GM23338 (cell line): ENCODE measurements at regions not wholly inside any gene's neighbourhood (a gene's known extent, or its start where the extent isn't known, plus 50 kb on each side); places are given as distances from the start of the nearest gene placed in this dataset.

Experiments
- ATAC-seq: fragments of 200-7000 bp; cut with Tn5 transposase; 3 replicates; pipeline ENCODE4 v1.9.1; 2020
- DNase-seq: peaks from one replicate; pipeline ENCODE4 v3.0.0-alpha.2; 2015; ENCODE audit warnings: low spot score
- H2AFZ ChIP-seq: fragments of 200-600 bp; sonication (generic); 2 replicates; pipeline ENCODE4 v1.8.0; 2016; ENCODE audit warnings: antibody characterized with exemption, mild to moderate bottlenecking, moderate library complexity
- H3F3A ChIP-seq: fragments of 200-600 bp; sonication (generic); replicated peaks from 2 replicates; pipeline ENCODE4 v1.8.0; 2017; ENCODE audit warnings: antibody characterized with exemption, mixed run types, low read depth
- H3K27ac ChIP-seq: fragments of 200-600 bp; sonication (generic); 2 replicates; pipeline ENCODE4 v1.6.1; 2016; ENCODE audit warnings: low read depth
- H3K27me3 ChIP-seq: fragments of 200-600 bp; sonication (generic); 2 replicates; pipeline ENCODE4 v1.8.0; 2016; ENCODE audit warnings: mild to moderate bottlenecking, mixed run types, moderate library complexity; ENCODE audit not compliant: insufficient read depth
- H3K36me3 ChIP-seq: fragments of 200-600 bp; sonication (generic); 2 replicates; pipeline ENCODE4 v1.8.0; 2016; ENCODE audit warnings: mild to moderate bottlenecking; ENCODE audit not compliant: insufficient read depth
- H3K4me1 ChIP-seq: fragments of 200-600 bp; sonication (generic); 2 replicates; pipeline ENCODE4 v1.8.0; 2016; ENCODE audit warnings: mild to moderate bottlenecking, moderate library complexity; ENCODE audit not compliant: insufficient read depth
- H3K4me2 ChIP-seq: fragments of 200-600 bp; sonication (generic); 2 replicates; pipeline ENCODE4 v1.7.1; 2017; ENCODE audit warnings: mixed run types
- H3K4me3 ChIP-seq: fragments of 200-600 bp; sonication (generic); 2 replicates; pipeline ENCODE4 v1.6.1; 2016; ENCODE audit warnings: mixed run types
- H3K79me2 ChIP-seq: fragments of 200-600 bp; sonication (generic); replicated peaks from 2 replicates; pipeline ENCODE4 v1.8.0; 2017; ENCODE audit warnings: mild to moderate bottlenecking; ENCODE audit not compliant: insufficient read depth
- H3K9me2 ChIP-seq: fragments of 200-600 bp; sonication (generic); 2 replicates; pipeline ENCODE4 v1.8.0; 2017; ENCODE audit not compliant: insufficient read depth
- H4K20me1 ChIP-seq: fragments of 200-600 bp; sonication (generic); replicated peaks from 2 replicates; pipeline ENCODE4 v1.8.0; 2017; ENCODE audit warnings: mild to moderate bottlenecking; ENCODE audit not compliant: insufficient read depth
- H3K27ac Mint-ChIP-seq: 2 replicates; pipeline ENCODE4 v1.8.0; 2020; ENCODE audit warnings: inconsistent platforms, mild to moderate bottlenecking, moderate library complexity, mixed read lengths
- H3K27me3 Mint-ChIP-seq: 3 replicates; pipeline ENCODE4 v1.8.0; 2022; ENCODE audit warnings: low read depth, mild to moderate bottlenecking, moderate library complexity, mixed read lengths, inconsistent platforms; ENCODE audit not compliant: insufficient read depth, poor library complexity
- H3K36me3 Mint-ChIP-seq: 3 replicates; pipeline ENCODE4 v1.8.0; 2021; ENCODE audit warnings: low read depth, mild to moderate bottlenecking, inconsistent platforms, moderate library complexity, mixed read lengths
- H3K4me1 Mint-ChIP-seq: 3 replicates; pipeline ENCODE4 v1.8.0; 2020; ENCODE audit warnings: mild to moderate bottlenecking, inconsistent platforms, mixed read lengths
- H3K4me3 Mint-ChIP-seq: 3 replicates; pipeline ENCODE4 v1.8.0; 2021; ENCODE audit warnings: moderate library complexity, mild to moderate bottlenecking, inconsistent platforms, mixed read lengths
- H3K9me3 Mint-ChIP-seq: 3 replicates; pipeline ENCODE4 v1.8.0; 2020; ENCODE audit warnings: moderate library complexity, mild to moderate bottlenecking, inconsistent platforms, mixed read lengths
- CREB1 ChIP-seq: fragments of 250-450 bp; sonication (Bioruptor Pico); IDR thresholded peaks from 2 replicates; pipeline ENCODE4 v1.5.0; 2020; ENCODE audit warnings: low read depth, mild to moderate bottlenecking, moderate library complexity
- EZH2 ChIP-seq: fragments of 200-600 bp; sonication (generic); IDR thresholded peaks from one replicate; pipeline ENCODE4 v1.8.0; 2017; ENCODE audit warnings: antibody characterized with exemption, mild to moderate bottlenecking, low read depth; ENCODE audit not compliant: unreplicated experiment
- EZH2phosphoT487 ChIP-seq: fragments of 200-600 bp; sonication (generic); IDR thresholded peaks from one replicate; pipeline ENCODE4 v1.8.1; 2018; ENCODE audit warnings: antibody characterized with exemption; ENCODE audit not compliant: unreplicated experiment
- JUNB ChIP-seq: IDR thresholded peaks from one replicate; pipeline ENCODE4 v1.6.1; 2016; ENCODE audit warnings: antibody characterized with exemption; ENCODE audit not compliant: unreplicated experiment
- NANOG ChIP-seq: IDR thresholded peaks from 2 replicates; pipeline ENCODE4 v1.6.1; 2016; ENCODE audit warnings: antibody characterized with exemption, borderline replicate concordance
- POLR2AphosphoS5 ChIP-seq: IDR thresholded peaks from 2 replicates; pipeline ENCODE4 v1.6.1; 2016; ENCODE audit warnings: antibody characterized with exemption, low read depth
- STAT1 ChIP-seq: IDR thresholded peaks from one replicate; pipeline ENCODE4 v1.6.1; 2016; ENCODE audit warnings: antibody characterized with exemption; ENCODE audit not compliant: unreplicated experiment
- ZNF114 ChIP-seq: fragments of 250-450 bp; sonication (Bioruptor Pico); IDR thresholded peaks from 2 replicates; pipeline ENCODE4 v1.5.0; 2020; ENCODE audit warnings: mild to moderate bottlenecking, moderate library complexity
- ZNF331 ChIP-seq: fragments of 250-450 bp; sonication (Bioruptor Pico); IDR thresholded peaks from 2 replicates; pipeline ENCODE4 v1.5.0; 2020; ENCODE audit warnings: low read depth, mild to moderate bottlenecking, moderate library complexity
- TF ChIP-seq, protein P1 (sequence below), 2 experiments: fragments of 200-600 bp in 1 of 2; sonication (generic) in 1 of 2; conservative IDR thresholded peaks; 2 replicates each; pipeline versions ENCODE4 v1.5.1 to v1.6.1; 2016 to 2017; ENCODE audit warnings: antibody characterized with exemption in 2 of 2, low read depth in 2 of 2, mild to moderate bottlenecking in 2 of 2, moderate library complexity in 1 of 2
- TF ChIP-seq, protein P2 (sequence below): fragments of 250-450 bp; sonication (Bioruptor Pico); IDR thresholded peaks from 2 replicates; pipeline ENCODE4 v1.5.0; 2020; ENCODE audit warnings: mild to moderate bottlenecking, moderate library complexity

DNA sequence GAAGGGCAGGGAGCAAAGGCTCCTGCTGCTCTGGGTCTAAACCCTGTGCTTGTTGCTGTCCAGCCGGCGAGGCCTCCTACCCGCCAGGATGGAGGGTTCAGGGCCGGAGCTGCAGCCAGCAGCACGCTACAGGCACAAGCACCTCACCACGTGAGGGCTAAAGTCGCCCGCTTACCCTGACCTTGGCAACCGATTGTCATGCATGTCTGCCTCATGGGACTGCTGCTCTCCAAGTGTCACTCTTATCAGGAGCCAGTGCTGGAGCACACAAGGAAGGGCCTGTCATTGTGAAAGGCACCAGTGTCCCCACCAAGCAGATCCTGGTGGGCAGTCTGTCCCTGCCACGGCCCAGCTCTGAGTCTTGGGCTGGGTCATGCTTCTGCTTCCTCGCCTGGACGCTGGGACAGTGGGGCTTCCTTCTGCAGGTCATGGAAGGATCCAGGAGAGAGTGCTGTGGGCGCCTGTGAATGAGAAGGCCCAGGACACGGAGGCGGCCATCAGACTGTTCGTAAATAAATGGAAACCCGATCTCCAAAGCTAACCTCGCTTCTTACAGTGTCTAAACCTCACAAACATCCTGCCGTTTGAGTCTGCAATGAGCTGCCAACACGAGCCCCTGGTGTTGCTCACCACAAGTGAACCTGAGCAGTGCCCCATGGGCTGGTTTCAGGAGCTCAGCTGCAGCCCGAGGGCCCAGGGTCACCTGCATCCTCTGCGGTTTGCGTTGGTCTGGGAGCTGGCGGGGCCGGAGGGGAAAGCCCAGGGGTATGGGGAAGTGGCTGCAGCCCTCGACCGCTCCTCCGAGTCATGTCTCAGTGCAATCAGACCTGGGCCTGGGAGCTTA is 58.2 kb upstream of the RXRA start:
- Mint-ChIP-seq H3K4me1 (peaks cover 17% of the 10 kb centered on the region; the same call in 2 of the 3 replicates), H3K27me3 (peaks cover 18% of the 10 kb centered on the region), H3K9me3 (no peaks in the 10 kb centered on the region), H3K36me3 (no peaks in the 10 kb centered on the region; the same call in 2 of the 3 replicates), H3K27ac (no peak overlapping the region), H3K4me3 (no peak overlapping the region)
- peak; percentile 13; the same call in 2 of the 3 replicates for ATAC-seq
- no peaks in the 10 kb centered on the region for H3K36me3 ChIP-seq
- no peaks in the 10 kb centered on the region for H3K27me3 ChIP-seq
- no peak for DNase-seq
- no peaks in the 10 kb centered on the region for H3K9me2 ChIP-seq
- H3K27ac ChIP-seq = no peak overlapping the region
- H3K4me2 ChIP-seq = no peak overlapping the region
- no peak overlapping the region for H3K4me3 ChIP-seq
- TF ChIP-seq POLR2AphosphoS5 = no peak
- no peak for TF ChIP-seq STAT1
- no peak for TF ChIP-seq EZH2phosphoT487
- TF ChIP-seq ZNF331 (CRISPR knock-in tag) = no peak
- no peak for TF ChIP-seq ZNF114 (CRISPR knock-in tag)
- TF ChIP-seq CREB1 (CRISPR knock-in tag) = no peak
- H2AFZ ChIP-seq = no peak overlapping the region
- H3K4me1 ChIP-seq = no peaks in the 10 kb centered on the region
- no peaks in the 10 kb centered on the region for H3K79me2 ChIP-seq
- no peaks in the 10 kb centered on the region for H4K20me1 ChIP-seq
- H3F3A ChIP-seq = no peaks in the 10 kb centered on the region

GRCh38 chr9:134268747-134269146 is 57.5 kb upstream of the RXRA start:
- Histone ChIP-seq H3K27me3 (no peaks in the 10 kb centered on the region), H3K4me2 (no peak overlapping the region), H3K4me1 (no peaks in the 10 kb centered on the region), H3K36me3 (no peaks in the 10 kb centered on the region), H3K27ac (no peak overlapping the region), H3K79me2 (no peaks in the 10 kb centered on the region), H2AFZ (no peak overlapping the region), H4K20me1 (no peaks in the 10 kb centered on the region), H3K9me2 (no peaks in the 10 kb centered on the region), H3K4me3 (no peak overlapping the region), H3F3A (no peaks in the 10 kb centered on the region)
- DNase-seq = no peak
- Mint-ChIP-seq H3K27me3 (peaks cover 14% of the 10 kb centered on the region), H3K27ac (no peak overlapping the region), H3K4me3 (no peak overlapping the region), H3K9me3 (no peaks in the 10 kb centered on the region; the same call in 2 of the 3 replicates), H3K36me3 (no peaks in the 10 kb centered on the region; the same call in 2 of the 3 replicates), H3K4me1 (peaks cover 22% of the 10 kb centered on the region)
- ATAC-seq = no peak
- TF ChIP-seq NANOG = no peak
- TF ChIP-seq ZNF331 (CRISPR knock-in tag) = no peak
- TF ChIP-seq JUNB = no peak
- TF ChIP-seq ZNF114 (CRISPR knock-in tag) = no peak
- TF ChIP-seq, protein P1, sequence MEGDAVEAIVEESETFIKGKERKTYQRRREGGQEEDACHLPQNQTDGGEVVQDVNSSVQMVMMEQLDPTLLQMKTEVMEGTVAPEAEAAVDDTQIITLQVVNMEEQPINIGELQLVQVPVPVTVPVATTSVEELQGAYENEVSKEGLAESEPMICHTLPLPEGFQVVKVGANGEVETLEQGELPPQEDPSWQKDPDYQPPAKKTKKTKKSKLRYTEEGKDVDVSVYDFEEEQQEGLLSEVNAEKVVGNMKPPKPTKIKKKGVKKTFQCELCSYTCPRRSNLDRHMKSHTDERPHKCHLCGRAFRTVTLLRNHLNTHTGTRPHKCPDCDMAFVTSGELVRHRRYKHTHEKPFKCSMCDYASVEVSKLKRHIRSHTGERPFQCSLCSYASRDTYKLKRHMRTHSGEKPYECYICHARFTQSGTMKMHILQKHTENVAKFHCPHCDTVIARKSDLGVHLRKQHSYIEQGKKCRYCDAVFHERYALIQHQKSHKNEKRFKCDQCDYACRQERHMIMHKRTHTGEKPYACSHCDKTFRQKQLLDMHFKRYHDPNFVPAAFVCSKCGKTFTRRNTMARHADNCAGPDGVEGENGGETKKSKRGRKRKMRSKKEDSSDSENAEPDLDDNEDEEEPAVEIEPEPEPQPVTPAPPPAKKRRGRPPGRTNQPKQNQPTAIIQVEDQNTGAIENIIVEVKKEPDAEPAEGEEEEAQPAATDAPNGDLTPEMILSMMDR (conservative IDR thresholded peaks at IDR 0.05; ENCODE audit: low read depth in 2 of 2) = no peak
- TF ChIP-seq, protein P2, sequence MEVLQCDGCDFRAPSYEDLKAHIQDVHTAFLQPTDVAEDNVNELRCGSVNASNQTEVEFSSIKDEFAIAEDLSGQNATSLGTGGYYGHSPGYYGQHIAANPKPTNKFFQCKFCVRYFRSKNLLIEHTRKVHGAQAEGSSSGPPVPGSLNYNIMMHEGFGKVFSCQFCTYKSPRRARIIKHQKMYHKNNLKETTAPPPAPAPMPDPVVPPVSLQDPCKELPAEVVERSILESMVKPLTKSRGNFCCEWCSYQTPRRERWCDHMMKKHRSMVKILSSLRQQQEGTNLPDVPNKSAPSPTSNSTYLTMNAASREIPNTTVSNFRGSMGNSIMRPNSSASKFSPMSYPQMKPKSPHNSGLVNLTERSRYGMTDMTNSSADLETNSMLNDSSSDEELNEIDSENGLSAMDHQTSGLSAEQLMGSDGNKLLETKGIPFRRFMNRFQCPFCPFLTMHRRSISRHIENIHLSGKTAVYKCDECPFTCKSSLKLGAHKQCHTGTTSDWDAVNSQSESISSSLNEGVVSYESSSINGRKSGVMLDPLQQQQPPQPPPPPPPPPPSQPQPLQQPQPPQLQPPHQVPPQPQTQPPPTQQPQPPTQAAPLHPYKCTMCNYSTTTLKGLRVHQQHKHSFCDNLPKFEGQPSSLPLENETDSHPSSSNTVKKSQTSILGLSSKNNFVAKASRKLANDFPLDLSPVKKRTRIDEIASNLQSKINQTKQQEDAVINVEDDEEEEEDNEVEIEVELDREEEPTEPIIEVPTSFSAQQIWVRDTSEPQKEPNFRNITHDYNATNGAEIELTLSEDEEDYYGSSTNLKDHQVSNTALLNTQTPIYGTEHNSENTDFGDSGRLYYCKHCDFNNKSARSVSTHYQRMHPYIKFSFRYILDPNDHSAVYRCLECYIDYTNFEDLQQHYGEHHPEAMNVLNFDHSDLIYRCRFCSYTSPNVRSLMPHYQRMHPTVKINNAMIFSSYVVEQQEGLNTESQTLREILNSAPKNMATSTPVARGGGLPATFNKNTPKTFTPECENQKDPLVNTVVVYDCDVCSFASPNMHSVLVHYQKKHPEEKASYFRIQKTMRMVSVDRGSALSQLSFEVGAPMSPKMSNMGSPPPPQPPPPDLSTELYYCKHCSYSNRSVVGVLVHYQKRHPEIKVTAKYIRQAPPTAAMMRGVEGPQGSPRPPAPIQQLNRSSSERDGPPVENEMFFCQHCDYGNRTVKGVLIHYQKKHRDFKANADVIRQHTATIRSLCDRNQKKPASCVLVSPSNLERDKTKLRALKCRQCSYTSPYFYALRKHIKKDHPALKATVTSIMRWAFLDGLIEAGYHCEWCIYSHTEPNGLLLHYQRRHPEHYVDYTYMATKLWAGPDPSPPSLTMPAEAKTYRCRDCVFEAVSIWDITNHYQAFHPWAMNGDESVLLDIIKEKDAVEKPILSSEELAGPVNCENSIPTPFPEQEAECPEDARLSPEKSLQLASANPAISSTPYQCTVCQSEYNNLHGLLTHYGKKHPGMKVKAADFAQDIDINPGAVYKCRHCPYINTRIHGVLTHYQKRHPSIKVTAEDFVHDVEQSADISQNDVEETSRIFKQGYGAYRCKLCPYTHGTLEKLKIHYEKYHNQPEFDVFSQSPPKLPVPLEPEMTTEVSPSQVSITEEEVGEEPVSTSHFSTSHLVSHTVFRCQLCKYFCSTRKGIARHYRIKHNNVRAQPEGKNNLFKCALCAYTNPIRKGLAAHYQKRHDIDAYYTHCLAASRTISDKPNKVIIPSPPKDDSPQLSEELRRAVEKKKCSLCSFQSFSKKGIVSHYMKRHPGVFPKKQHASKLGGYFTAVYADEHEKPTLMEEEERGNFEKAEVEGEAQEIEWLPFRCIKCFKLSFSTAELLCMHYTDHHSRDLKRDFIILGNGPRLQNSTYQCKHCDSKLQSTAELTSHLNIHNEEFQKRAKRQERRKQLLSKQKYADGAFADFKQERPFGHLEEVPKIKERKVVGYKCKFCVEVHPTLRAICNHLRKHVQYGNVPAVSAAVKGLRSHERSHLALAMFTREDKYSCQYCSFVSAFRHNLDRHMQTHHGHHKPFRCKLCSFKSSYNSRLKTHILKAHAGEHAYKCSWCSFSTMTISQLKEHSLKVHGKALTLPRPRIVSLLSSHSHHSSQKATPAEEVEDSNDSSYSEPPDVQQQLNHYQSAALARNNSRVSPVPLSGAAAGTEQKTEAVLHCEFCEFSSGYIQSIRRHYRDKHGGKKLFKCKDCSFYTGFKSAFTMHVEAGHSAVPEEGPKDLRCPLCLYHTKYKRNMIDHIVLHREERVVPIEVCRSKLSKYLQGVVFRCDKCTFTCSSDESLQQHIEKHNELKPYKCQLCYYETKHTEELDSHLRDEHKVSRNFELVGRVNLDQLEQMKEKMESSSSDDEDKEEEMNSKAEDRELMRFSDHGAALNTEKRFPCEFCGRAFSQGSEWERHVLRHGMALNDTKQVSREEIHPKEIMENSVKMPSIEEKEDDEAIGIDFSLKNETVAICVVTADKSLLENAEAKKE (CRISPR knock-in tag) = no peak
- TF ChIP-seq STAT1 = no peak
- TF ChIP-seq EZH2 = no peak
